Karpas-422 (cell line): ENCODE measurements at regions not wholly inside any gene's neighbourhood (a gene's known extent, or its start where the extent isn't known, plus 50 kb on each side); places are given as distances from the start of the nearest gene placed in this dataset.

Experiments
- DNase-seq: peaks from one replicate; pipeline ENCODE4 v3.0.0-alpha.2; 2015
- H2AFZ ChIP-seq: fragments of 200-600 bp; sonication (generic); 2 replicates; pipeline ENCODE4 v1.6.1; 2014; ENCODE audit warnings: antibody characterized with exemption, low read length, mixed read lengths
- H3K27ac ChIP-seq: fragments of 200-600 bp; sonication (generic); 2 replicates; pipeline ENCODE4 v1.5.1; 2014; ENCODE audit warnings: mild to moderate bottlenecking, low read length, moderate library complexity
- H3K27me3 ChIP-seq: fragments of 200-600 bp; sonication (generic); 2 replicates; pipeline ENCODE4 v1.6.1; 2014; ENCODE audit warnings: low read length, mixed read lengths
- H3K36me3 ChIP-seq: fragments of 200-600 bp; sonication (generic); 2 replicates; pipeline ENCODE4 v1.6.1; 2014; ENCODE audit warnings: low read length, mixed read lengths; ENCODE audit not compliant: insufficient read depth
- H3K4me1 ChIP-seq: fragments of 200-600 bp; sonication (generic); 2 replicates; pipeline ENCODE4 v1.6.1; 2014; ENCODE audit warnings: mild to moderate bottlenecking, low read length, mixed read lengths
- H3K4me2 ChIP-seq: fragments of 200-600 bp; sonication (generic); 2 replicates; pipeline ENCODE4 v1.6.1; 2014; ENCODE audit warnings: low read length, low read depth, mild to moderate bottlenecking; ENCODE audit not compliant: poor library complexity, severe bottlenecking
- H3K4me3 ChIP-seq: fragments of 200-600 bp; sonication (generic); 2 replicates; pipeline ENCODE4 v1.5.1; 2014; ENCODE audit warnings: mild to moderate bottlenecking, antibody characterized with exemption, low read length, mixed read lengths
- H3K79me2 ChIP-seq: fragments of 200-600 bp; sonication (generic); 2 replicates; pipeline ENCODE4 v1.6.1; 2014; ENCODE audit warnings: mild to moderate bottlenecking, low read length, mixed read lengths
- H3K9ac ChIP-seq: fragments of 200-600 bp; sonication (generic); 2 replicates; pipeline ENCODE4 v1.6.0; 2014; ENCODE audit warnings: low read length
- H3K9me2 ChIP-seq: fragments of 200-600 bp; sonication (generic), shearing (Covaris generic); replicated peaks from 2 replicates; pipeline ENCODE4 v1.6.0; 2014; ENCODE audit warnings: mild to moderate bottlenecking, low read length, moderate library complexity; ENCODE audit not compliant: insufficient read depth
- H3K9me3 ChIP-seq: fragments of 300-700, 200-600 bp; sonication (generic); 2 replicates; pipeline ENCODE4 v1.6.1; 2014; ENCODE audit warnings: low read length, mixed read lengths
- H4K20me1 ChIP-seq: fragments of 200-600 bp; sonication (generic); 2 replicates; pipeline ENCODE4 v1.6.1; 2014; ENCODE audit warnings: mild to moderate bottlenecking, antibody characterized with exemption, low read length, low read depth; ENCODE audit not compliant: insufficient read depth

DNA sequence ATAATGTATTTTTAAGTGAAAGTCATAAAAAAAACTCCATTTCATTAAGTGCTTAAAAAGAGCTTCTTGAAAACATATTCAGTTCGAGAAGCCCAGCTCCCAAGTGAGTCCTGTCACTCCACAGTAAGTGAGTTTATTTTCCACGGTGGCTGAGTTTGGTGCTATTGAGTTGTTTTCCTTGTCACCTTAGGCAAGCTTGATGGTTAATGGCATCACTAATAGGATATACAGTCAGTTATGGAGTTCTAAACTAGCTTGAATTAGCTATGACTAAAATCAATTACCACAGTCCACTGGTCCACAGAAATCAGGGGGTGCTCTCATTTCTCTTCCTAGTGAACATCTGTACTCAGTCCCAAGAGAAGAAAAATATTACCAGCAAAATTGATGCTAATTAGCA lies 1526.2 kb upstream of the IGFBP7 start:
- no peak overlapping the region for H2AFZ ChIP-seq
- no peaks in the 10 kb centered on the region for H3K9me2 ChIP-seq
- peaks cover 17% of the 10 kb centered on the region for H3K9me3 ChIP-seq
- no peaks in the 10 kb centered on the region for H4K20me1 ChIP-seq
- H3K27me3 ChIP-seq = no peaks in the 10 kb centered on the region
- no peaks in the 10 kb centered on the region for H3K79me2 ChIP-seq
- no peak overlapping the region for H3K27ac ChIP-seq
- no peak overlapping the region for H3K9ac ChIP-seq
- no peaks in the 10 kb centered on the region for H3K36me3 ChIP-seq
- no peaks in the 10 kb centered on the region for H3K4me1 ChIP-seq
- DNase-seq = no peak
- no peak overlapping the region for H3K4me3 ChIP-seq
- H3K4me2 ChIP-seq = no peak overlapping the region

DNA sequence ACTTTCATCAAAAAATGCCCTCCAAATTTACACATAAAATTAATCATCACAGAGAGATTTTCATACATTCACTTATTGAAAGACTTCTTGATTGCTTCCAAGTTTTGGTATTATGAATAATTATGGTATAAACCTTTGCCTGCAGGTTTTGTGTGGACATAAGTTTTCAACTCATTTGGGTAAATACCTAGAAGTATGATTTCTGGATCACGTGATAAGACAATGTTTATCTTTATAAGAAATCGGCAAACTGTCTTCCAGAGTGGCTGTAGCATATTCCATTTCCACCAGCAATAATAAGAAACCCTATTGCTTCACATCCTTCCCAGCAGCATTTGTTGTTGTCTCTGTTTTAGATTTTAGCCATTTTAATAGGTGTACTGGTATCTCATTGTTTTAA lies 1507.0 kb upstream of the IGFBP7 start:
- no peaks in the 10 kb centered on the region for H3K4me1 ChIP-seq
- H3K27me3 ChIP-seq = no peaks in the 10 kb centered on the region
- H2AFZ ChIP-seq = no peak overlapping the region
- H3K9me3 ChIP-seq = peaks cover 19% of the 10 kb centered on the region
- no peak overlapping the region for H3K27ac ChIP-seq
- H3K4me3 ChIP-seq = no peak overlapping the region
- H3K9ac ChIP-seq = no peak overlapping the region
- no peak overlapping the region for H3K4me2 ChIP-seq
- H4K20me1 ChIP-seq = no peaks in the 10 kb centered on the region
- H3K9me2 ChIP-seq = no peaks in the 10 kb centered on the region
- no peaks in the 10 kb centered on the region for H3K36me3 ChIP-seq
- H3K79me2 ChIP-seq = no peaks in the 10 kb centered on the region
- DNase-seq = no peak

DNA sequence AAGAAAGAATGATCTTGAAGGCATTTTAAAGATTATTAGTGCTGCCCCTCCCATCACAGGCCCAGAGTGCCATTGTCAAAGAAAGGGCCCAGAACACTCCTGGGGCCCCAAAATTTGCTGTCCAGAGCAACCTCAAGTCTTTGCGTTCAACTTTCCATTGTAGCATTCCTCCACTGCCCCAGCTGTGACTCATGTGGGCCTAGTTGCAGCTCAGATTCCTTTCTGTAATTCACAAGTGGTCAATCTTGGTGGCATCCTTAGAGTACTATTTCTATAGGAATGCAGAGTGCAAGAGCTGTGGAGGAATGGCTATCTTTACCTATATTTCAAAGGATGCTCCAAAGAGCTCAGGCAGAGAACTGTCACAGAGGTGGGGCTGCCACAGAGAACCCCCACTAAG lies 1500.8 kb upstream of the IGFBP7 start:
- H3K4me3 ChIP-seq = no peak overlapping the region
- H3K27ac ChIP-seq = no peak overlapping the region
- DNase-seq = no peak
- H3K9me2 ChIP-seq = no peaks in the 10 kb centered on the region
- no peak overlapping the region for H3K4me2 ChIP-seq
- no peaks in the 10 kb centered on the region for H3K27me3 ChIP-seq
- H3K36me3 ChIP-seq = no peaks in the 10 kb centered on the region
- H2AFZ ChIP-seq = no peak overlapping the region
- H3K79me2 ChIP-seq = no peaks in the 10 kb centered on the region
- no peaks in the 10 kb centered on the region for H3K4me1 ChIP-seq
- no peaks in the 10 kb centered on the region for H4K20me1 ChIP-seq
- peaks cover 21% of the 10 kb centered on the region for H3K9me3 ChIP-seq
- H3K9ac ChIP-seq = no peak overlapping the region

DNA sequence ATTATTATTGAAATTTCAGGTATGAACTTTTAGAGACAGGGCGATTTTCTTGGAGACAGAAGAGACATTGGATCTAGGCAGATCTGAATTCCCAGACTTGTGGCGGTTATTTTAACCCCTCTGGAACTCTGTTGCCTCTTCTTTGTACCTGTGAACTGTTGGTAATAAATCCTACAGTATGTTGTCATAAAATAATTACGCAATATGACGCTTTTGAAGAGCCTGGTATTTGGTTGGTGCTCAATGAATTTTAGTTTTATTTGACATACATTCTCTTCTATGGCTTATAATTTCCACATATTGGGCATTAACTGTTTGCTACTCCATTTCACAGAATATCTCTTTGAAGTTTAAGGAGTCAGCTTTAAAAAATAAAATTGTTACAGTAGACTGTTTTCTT lies 1496.1 kb upstream of the IGFBP7 start:
- Histone ChIP-seq H3K27ac (no peak overlapping the region), H4K20me1 (no peaks in the 10 kb centered on the region), H3K4me1 (no peaks in the 10 kb centered on the region), H2AFZ (no peak overlapping the region), H3K9ac (no peak overlapping the region), H3K9me2 (no peaks in the 10 kb centered on the region), H3K4me3 (no peak overlapping the region), H3K79me2 (no peaks in the 10 kb centered on the region), H3K27me3 (no peaks in the 10 kb centered on the region), H3K36me3 (no peaks in the 10 kb centered on the region), H3K9me3 (peaks cover 19% of the 10 kb centered on the region), H3K4me2 (no peak overlapping the region)
- DNase-seq = no peak

DNA sequence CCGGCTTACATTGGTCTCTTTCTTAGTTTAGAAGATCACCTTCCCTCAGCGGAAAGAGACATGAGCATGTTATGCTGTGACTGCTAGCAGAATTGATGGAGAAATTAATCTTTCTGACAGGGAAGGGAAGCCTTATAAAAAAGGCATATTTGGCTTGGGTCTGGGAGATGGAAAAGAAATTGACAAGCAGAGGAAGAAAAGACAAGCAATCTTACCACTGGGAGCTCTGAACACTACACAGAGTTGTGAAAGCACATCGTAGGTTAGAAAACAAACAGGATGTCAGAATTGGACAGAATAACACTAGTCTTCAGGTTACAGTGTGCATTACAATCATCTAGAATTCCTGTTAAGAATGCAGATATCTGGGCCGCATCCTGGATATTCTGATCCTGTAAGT lies 1493.8 kb upstream of the IGFBP7 start:
- Histone ChIP-seq H3K79me2 (no peaks in the 10 kb centered on the region), H3K36me3 (no peaks in the 10 kb centered on the region)

DNA sequence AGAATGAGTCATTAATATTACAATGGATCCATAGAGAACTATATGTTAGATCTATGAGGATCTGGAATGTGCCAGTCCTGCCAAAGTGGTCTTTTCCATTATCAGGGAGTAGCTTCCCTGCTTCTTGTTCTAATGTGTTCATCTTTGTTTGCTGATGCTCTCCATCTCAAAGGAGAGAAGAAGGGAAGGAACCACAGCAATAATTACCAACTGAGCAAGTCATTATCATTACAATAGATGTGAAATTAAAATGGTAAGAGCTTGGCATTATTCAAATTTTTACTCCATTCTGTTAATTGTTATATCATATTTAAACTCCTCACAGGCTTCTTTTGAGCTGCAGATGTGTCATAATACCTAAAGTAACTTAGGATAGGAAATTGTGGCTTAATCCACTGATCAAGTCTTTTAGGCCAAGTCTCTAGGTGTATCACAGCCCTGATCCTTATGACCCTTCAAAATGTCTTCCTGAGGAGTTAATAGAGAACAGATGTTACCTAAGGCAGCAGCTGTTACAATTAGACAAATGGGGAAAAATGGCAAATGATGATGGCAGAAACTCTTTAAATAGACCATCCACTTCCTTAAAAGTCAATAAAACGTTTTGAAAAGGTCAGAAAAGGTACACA lies 1492.7 kb upstream of the IGFBP7 start:
- H4K20me1 ChIP-seq = no peaks in the 10 kb centered on the region
- H3K9me3 ChIP-seq = peaks cover 15% of the 10 kb centered on the region
- H2AFZ ChIP-seq = no peak overlapping the region
- no peaks in the 10 kb centered on the region for H3K9me2 ChIP-seq
- no peaks in the 10 kb centered on the region for H3K4me1 ChIP-seq
- H3K9ac ChIP-seq = no peak overlapping the region
- H3K27me3 ChIP-seq = no peaks in the 10 kb centered on the region
- no peak overlapping the region for H3K4me2 ChIP-seq
- H3K79me2 ChIP-seq = no peaks in the 10 kb centered on the region
- H3K36me3 ChIP-seq = no peaks in the 10 kb centered on the region
- no peak for DNase-seq
- no peak overlapping the region for H3K27ac ChIP-seq
- no peak overlapping the region for H3K4me3 ChIP-seq

More for the DNA sequence above, 1493.8 kb upstream of the IGFBP7 start:
- Histone ChIP-seq H3K9me2 (no peaks in the 10 kb centered on the region), H3K9me3 (peaks cover 17% of the 10 kb centered on the region), H3K9ac (no peak overlapping the region), H4K20me1 (no peaks in the 10 kb centered on the region), H3K27me3 (no peaks in the 10 kb centered on the region), H2AFZ (no peak overlapping the region), H3K4me1 (no peaks in the 10 kb centered on the region), H3K4me3 (no peak overlapping the region), H3K4me2 (no peak overlapping the region), H3K27ac (no peak overlapping the region)
- DNase-seq = no peak

DNA sequence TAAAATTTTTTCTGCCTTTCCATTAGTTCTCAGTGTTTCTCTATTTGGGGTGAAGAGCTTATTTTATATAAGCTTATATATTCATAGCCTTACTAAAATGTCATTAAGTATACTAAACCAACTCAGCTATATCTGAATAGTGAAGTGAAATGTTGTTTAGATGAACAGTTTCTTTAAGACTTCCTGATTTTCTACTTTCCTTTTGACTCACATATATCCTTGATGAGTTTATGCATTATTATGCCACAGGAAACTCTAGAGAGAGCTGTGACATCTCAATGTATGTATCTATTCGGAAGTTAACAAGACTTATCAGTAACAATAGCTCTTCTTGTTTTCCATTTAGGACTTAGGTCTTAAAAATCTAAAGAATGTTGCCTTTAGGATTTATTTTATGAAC lies 1491.8 kb upstream of the IGFBP7 start:
- H3K27ac ChIP-seq = no peak overlapping the region

DNA sequence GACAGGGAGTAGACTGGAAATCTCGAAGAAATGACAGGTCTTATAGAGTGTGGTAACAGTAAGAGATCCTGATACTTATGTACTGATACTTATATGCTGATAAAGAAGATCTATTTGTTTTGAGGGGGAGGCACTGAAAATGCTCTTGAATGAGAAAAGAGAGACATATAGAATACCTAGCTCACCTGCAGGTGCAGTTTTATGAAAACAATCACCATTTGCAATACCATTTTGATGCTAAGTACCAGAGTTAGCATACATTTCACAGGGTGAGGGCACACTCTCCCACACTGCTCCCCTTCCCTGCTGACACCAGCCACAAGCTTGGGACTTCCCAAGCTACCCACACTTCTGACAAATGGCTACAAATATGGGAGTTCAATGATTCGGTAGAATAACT lies 1490.1 kb upstream of the IGFBP7 start:
- no peak for DNase-seq
- H2AFZ ChIP-seq = no peak overlapping the region

More for the DNA sequence above, 1491.8 kb upstream of the IGFBP7 start:
- Histone ChIP-seq H3K9ac (no peak overlapping the region), H3K4me2 (no peak overlapping the region), H3K27me3 (no peaks in the 10 kb centered on the region), H3K79me2 (no peaks in the 10 kb centered on the region), H3K9me2 (no peaks in the 10 kb centered on the region), H3K4me1 (no peaks in the 10 kb centered on the region), H3K4me3 (no peak overlapping the region), H3K36me3 (no peaks in the 10 kb centered on the region), H3K9me3 (peaks cover 16% of the 10 kb centered on the region), H2AFZ (no peak overlapping the region), H4K20me1 (no peaks in the 10 kb centered on the region)
- no peak for DNase-seq

DNA sequence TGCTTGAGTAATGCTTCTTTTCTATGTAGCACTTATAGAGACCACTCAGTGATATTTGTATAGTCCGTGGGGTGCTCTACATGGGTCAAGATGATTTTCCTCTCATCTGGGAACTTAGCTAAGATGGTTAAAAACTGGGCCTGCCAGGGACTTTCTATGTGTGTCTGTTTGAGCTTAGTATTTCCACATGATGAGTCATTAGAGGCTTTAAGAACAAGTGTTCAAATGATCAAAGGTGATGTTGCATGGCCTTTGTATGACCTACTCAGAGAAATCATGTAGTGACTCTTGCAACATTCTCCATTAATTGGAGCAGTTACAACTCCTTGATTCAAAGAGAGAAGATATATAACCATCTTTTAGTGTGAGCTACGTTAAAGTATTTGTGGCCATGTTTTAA lies 1480.5 kb upstream of the IGFBP7 start:
- Histone ChIP-seq H3K9ac (no peak overlapping the region), H3K4me2 (no peak overlapping the region), H3K9me3 (peaks cover 12% of the 10 kb centered on the region), H3K9me2 (no peaks in the 10 kb centered on the region), H4K20me1 (no peaks in the 10 kb centered on the region), H3K4me1 (no peaks in the 10 kb centered on the region), H3K27ac (no peak overlapping the region), H3K27me3 (no peaks in the 10 kb centered on the region), H3K4me3 (no peak overlapping the region), H2AFZ (no peak overlapping the region), H3K36me3 (no peaks in the 10 kb centered on the region), H3K79me2 (no peaks in the 10 kb centered on the region)
- DNase-seq = no peak

More for the DNA sequence above, 1490.1 kb upstream of the IGFBP7 start:
- no peaks in the 10 kb centered on the region for H3K79me2 ChIP-seq
- H4K20me1 ChIP-seq = no peaks in the 10 kb centered on the region
- peaks cover 7% of the 10 kb centered on the region for H3K9me3 ChIP-seq
- no peak overlapping the region for H3K27ac ChIP-seq
- H3K36me3 ChIP-seq = no peaks in the 10 kb centered on the region
- no peak overlapping the region for H3K4me3 ChIP-seq
- no peaks in the 10 kb centered on the region for H3K9me2 ChIP-seq
- H3K27me3 ChIP-seq = no peaks in the 10 kb centered on the region
- no peak overlapping the region for H3K4me2 ChIP-seq
- no peak overlapping the region for H3K9ac ChIP-seq
- no peaks in the 10 kb centered on the region for H3K4me1 ChIP-seq
